Epithelial cell of esophagus (primary cell): ENCODE measurements at regions not wholly inside any gene's neighbourhood (a gene's known extent, or its start where the extent isn't known, plus 50 kb on each side); places are given as distances from the start of the nearest gene placed in this dataset.

ENCODE experiments used
- DNase-seq: peaks from one replicate; pipeline ENCODE4 v3.0.0; 2010; ENCODE audit warnings: low read depth
- H3K4me3 ChIP-seq: 2 replicates; pipeline ENCODE4 v1.5.1; 2011; ENCODE audit warnings: mild to moderate bottlenecking, low read length, control low read depth
- TF ChIP-seq, protein P1 (sequence below): IDR thresholded peaks from 2 replicates; pipeline ENCODE4 v1.5.1; 2011; ENCODE audit warnings: low read depth, mild to moderate bottlenecking, low read length, control low read depth, inconsistent platforms; ENCODE audit not compliant: insufficient read depth; ENCODE audit errors: missing control alignments

DNA sequence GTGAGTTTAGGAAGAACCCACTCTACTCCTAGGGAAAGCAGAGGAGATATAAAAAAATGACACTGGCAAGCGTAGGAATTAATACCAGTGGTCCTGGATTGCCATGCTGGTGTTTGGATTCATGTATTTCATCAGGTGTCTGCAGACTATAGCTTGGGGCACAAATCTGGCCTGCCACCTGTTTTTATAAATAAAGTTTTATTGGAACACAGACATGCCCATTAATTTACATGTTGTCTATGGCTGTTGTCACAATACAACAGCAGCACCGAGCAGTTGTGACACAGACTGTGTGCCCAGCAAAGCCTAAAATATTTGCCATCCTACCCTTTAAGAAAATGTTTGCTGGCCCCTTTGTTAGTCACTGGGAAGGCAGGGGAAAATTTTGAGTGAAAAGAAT is 553.2 kb downstream of the VRK1 start:
- H3K4me3 ChIP-seq, result no peak overlapping the region
- TF ChIP-seq, protein P1, sequence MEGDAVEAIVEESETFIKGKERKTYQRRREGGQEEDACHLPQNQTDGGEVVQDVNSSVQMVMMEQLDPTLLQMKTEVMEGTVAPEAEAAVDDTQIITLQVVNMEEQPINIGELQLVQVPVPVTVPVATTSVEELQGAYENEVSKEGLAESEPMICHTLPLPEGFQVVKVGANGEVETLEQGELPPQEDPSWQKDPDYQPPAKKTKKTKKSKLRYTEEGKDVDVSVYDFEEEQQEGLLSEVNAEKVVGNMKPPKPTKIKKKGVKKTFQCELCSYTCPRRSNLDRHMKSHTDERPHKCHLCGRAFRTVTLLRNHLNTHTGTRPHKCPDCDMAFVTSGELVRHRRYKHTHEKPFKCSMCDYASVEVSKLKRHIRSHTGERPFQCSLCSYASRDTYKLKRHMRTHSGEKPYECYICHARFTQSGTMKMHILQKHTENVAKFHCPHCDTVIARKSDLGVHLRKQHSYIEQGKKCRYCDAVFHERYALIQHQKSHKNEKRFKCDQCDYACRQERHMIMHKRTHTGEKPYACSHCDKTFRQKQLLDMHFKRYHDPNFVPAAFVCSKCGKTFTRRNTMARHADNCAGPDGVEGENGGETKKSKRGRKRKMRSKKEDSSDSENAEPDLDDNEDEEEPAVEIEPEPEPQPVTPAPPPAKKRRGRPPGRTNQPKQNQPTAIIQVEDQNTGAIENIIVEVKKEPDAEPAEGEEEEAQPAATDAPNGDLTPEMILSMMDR, result no peak
- no peak for DNase-seq

GRCh38 chr14:97350894-97351731 is 553.9 kb downstream of the VRK1 start:
- no peak for DNase-seq
- TF ChIP-seq, protein P1, result no peak
- no peak overlapping the region for H3K4me3 ChIP-seq

DNA sequence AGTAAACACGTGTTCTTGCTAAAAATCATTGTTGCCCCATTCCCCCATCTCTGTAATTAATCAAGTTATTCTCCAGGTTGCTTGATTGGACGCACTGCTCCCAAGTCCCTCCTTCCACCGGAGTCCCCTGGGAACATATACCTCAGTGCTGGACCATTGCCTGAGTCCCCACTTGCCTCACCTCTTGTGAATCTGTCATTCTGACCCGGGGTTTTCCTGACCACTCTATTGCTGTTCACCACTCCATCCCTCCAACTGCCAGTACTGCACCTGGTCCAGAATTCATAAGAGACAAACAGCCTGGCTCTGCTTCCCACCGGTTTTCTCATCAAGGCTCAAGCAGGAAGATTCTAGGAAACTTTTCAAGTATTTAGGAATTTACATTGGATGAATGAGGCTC is 555.9 kb downstream of the VRK1 start:
- H3K4me3 ChIP-seq, result no peak overlapping the region
- TF ChIP-seq, protein P1, result no peak
- no peak for DNase-seq

GRCh38 chr14:97354119-97354722 is 557.0 kb downstream of the VRK1 start:
- no peak overlapping the region for H3K4me3 ChIP-seq
- no peak for DNase-seq
- TF ChIP-seq, protein P1, result no peak

DNA sequence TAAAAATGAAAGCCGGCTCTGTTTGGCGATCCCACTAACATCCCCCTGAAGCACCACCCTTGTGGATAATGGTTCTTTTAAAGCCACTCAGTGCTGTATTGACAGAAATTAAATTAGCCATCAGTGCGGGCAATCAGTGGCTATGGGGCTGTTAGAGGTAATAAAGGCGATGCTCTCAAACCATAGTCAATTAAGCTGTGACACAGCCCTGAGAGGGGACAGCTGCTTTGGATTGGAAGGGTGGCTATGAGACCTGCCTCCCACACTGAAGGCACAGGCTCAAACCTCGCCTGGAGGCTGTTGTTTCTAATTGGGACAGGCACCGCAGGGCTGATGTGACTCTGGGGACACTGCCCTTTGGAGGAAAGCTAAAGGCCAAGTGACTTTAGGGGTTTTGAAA is 562.2 kb downstream of the VRK1 start:
- TF ChIP-seq, protein P1, result no peak
- DNase-seq, result no peak
- no peak overlapping the region for H3K4me3 ChIP-seq

DNA sequence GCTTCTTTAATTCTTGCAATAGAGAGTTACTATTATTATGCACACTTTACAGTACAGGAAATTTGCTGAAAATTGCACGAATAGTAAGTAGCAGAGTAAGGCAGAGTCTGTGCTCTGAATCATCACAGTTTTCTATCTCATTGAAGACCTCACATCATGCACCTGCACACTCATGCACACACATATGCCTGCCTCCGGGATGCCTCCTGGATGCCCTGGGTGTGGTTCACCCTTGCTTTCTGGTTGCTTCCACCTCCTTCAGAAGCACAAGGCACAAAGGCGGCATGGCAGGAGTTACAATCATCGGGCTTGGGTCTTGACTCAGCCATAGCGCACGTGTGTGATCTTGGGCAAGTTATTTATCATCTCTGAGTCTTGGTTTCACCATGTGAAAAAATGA is 564.0 kb downstream of the VRK1 start:
- DNase-seq, result no peak
- TF ChIP-seq, protein P1, result no peak
- H3K4me3 ChIP-seq, result no peak overlapping the region
